ENCODE measurements at regions not wholly inside any gene's neighbourhood (a gene's known extent, or its start where the extent isn't known, plus 50 kb on each side); places are given as distances from the start of the nearest gene placed in this dataset.
"Not testable (repeated sequence)": the region's sequence is repeated elsewhere in the genome, so short reads cannot be mapped to it uniquely, and the experiment has no call there.

DNA sequence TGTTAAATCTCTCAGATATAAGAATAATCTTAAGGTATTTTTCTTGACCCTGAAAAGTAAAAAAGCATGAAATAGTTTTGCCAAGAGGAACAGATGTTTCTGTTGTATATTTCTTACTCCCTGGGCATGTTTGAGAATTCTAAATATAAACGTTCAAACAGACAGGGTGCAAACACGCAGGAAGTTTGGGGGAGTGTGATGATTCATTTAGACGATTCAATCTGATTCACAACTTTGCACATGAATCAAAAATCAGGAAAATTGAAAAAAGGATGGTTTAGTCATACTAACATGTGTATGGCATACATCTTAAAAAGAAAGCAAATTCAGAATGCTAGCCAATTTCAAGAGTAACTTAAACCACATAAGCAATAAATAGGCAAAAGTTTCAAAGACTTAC, 340.3 kb upstream of the GRID2 start:
- Mint-ChIP-seq H3K4me1 (no peaks in the 10 kb centered on the region), H3K27ac (no peak overlapping the region), H3K9me3 (peaks cover 0 to 11% (median 3%) of the 10 kb centered on the region in 9 donors), H3K4me3 (no peak overlapping the region), H3K36me3 (no peaks in the 10 kb centered on the region), H3K27me3 (no peaks in the 10 kb centered on the region)
- no peak for ATAC-seq
- POLR2A ChIA-PET, result no interaction called here
- DNase-seq, result no peak

DNA sequence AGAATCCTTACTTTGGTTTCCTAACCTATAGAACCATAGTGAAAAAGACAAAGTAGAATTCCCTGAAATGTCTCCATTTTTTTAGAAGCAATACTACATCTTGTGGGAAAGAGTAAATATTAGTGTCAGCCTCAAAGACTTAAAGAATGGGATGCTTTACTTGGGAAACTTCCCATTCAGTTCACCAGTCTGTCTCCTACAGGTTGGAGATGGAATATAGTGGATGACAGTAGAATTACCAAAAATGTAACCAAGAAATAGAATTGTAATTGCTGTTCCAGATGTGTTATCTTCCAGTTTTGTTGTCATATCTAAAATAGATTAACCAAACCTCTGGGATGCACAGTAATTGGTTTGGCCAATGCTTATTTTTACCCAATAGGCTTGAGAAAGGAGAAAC, 338.6 kb upstream of the GRID2 start:
- DNase-seq (no peak), ATAC-seq (no peak)
- Mint-ChIP-seq H3K4me1 (no peaks in the 10 kb centered on the region), H3K36me3 (no peaks in the 10 kb centered on the region), H3K9me3 (peaks cover 0 to 15% (median 5%) of the 10 kb centered on the region in 9 donors), H3K4me3 (no peak overlapping the region), H3K27me3 (no peaks in the 10 kb centered on the region), H3K27ac (no peak overlapping the region)
- POLR2A ChIA-PET, result no interaction called here

- POLR2A ChIA-PET, result no interaction called here
- H3K9me3 Mint-ChIP-seq, result peaks cover 1 to 33% (median 14%) of the 10 kb centered on the region in 9 donors
- peaks cover 0 to 2% (median 0%) of the 10 kb centered on the region in 3 donors for H3K36me3 Mint-ChIP-seq
- no peaks in the 10 kb centered on the region for H3K4me1 Mint-ChIP-seq
- H3K27me3 Mint-ChIP-seq, result no peaks in the 10 kb centered on the region
- DNase-seq (no peak), ATAC-seq (no peak)
- H3K4me3 Mint-ChIP-seq, result no peak overlapping the region
- no peak overlapping the region for H3K27ac Mint-ChIP-seq
Measured at GRCh38 chr4:91973479-91974153, 330.1 kb upstream of the GRID2 start.

- H3K4me3 Mint-ChIP-seq, result no peak overlapping the region
- H3K27ac Mint-ChIP-seq, result no peak overlapping the region
- no peaks in the 10 kb centered on the region for H3K4me1 Mint-ChIP-seq
- no peaks in the 10 kb centered on the region for H3K36me3 Mint-ChIP-seq
- no peak for DNase-seq
- no peaks in the 10 kb centered on the region for H3K27me3 Mint-ChIP-seq
- no peak for ATAC-seq
- H3K9me3 Mint-ChIP-seq, result peaks cover 0 to 10% (median 2%) of the 10 kb centered on the region in 9 donors
- POLR2A ChIA-PET, result no interaction called here
Measured at GRCh38 chr4:91984466-91984865, 319.3 kb upstream of the GRID2 start.

DNA sequence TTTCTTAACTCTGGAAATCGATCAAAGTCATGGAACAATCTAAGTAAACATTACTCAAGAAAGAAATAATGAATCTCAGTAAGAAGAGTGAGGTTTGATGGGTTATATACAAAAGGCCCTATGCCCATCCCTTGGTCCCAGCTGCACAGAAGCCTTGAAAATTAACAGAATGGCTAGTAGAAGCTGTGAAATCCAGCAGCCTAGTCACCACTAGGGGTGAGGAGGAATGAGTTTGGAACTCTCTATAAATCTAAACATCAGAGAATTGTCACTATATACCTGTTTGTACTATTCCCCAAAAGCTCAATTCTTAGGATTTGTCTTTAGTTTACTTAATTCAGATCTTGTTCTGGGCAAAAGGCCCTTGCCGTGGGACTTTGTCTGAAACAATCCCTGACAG, 313.9 kb upstream of the GRID2 start:
- no peak overlapping the region for H3K4me3 Mint-ChIP-seq
- H3K27ac Mint-ChIP-seq, result no peak overlapping the region

GRCh38 chr4:91990726-91991125, 313.0 kb upstream of the GRID2 start:
- H3K36me3 Mint-ChIP-seq, result no peaks in the 10 kb centered on the region
- no peak for ATAC-seq
- no peaks in the 10 kb centered on the region for H3K27me3 Mint-ChIP-seq
- POLR2A ChIA-PET, result no interaction called here
- H3K4me1 Mint-ChIP-seq, result no peaks in the 10 kb centered on the region
- peaks cover 0 to 14% (median 5%) of the 10 kb centered on the region in 9 donors for H3K9me3 Mint-ChIP-seq
- DNase-seq, result no peak
- no peak overlapping the region for H3K4me3 Mint-ChIP-seq
- H3K27ac Mint-ChIP-seq, result no peak overlapping the region

More for the DNA sequence above, 313.9 kb upstream of the GRID2 start:
- no peaks in the 10 kb centered on the region for H3K4me1 Mint-ChIP-seq
- ATAC-seq (no peak), DNase-seq (no peak)
- peaks cover 0 to 17% (median 8%) of the 10 kb centered on the region in 9 donors for H3K9me3 Mint-ChIP-seq
- H3K27me3 Mint-ChIP-seq, result no peaks in the 10 kb centered on the region
- no peaks in the 10 kb centered on the region for H3K36me3 Mint-ChIP-seq
- POLR2A ChIA-PET, result no interaction called here

- H3K4me3 Mint-ChIP-seq, result no peak overlapping the region
- POLR2A ChIA-PET, result no interaction called here
- no peak for ATAC-seq
Measured at GRCh38 chr4:91997045-91997444, 306.7 kb upstream of the GRID2 start.

DNA sequence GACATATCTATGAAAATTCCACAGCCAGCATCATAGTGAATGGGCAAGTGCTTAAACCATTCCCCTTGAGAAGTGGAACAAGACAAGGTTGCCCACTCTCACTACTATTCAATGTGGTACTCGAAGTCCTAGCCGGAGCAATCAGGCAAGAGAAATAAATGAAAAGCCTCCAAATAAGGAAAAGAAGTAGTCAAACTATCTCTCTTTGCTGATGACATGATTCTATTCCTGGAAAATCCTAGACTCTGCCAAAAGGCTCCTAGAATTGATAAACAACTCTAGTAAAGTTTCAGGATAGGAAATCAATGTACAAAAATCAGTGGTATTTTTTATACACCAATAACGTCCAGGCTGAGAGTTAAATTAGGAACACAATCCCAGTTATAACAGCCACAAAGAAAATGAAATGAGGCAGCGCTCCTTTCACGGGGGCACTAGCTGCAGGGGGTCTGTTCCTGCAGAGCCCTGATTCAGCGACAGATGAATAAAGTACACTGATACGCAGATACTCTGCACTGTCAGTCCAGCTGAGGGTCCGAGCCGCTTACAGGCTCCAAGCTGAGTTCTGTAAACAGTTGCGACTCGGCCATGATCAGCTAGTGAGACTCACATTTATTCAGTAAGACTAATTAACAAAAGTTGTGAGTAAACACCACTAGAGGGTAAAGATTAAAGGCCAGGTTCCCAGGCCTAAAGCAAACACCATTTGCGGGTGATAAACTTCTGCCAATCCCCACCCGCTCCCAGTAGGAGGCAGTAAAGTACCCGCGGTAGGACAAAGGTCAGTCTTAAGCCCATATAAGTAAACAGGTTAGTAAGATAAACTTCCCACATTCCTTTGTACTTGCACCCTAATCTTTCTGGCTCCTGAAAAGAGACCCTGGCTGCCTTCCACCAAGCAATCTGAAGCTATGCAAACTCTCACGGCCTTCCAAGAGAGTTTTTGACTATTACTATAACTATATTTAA, 290.6 kb upstream of the GRID2 start:
- Mint-ChIP-seq H3K36me3 (no peaks in the 10 kb centered on the region), H3K4me3 (no peak overlapping the region), H3K27ac (no peak overlapping the region), H3K9me3 (peaks cover 0 to 20% (median 4%) of the 10 kb centered on the region in 9 donors), H3K27me3 (no peaks in the 10 kb centered on the region), H3K4me1 (no peaks in the 10 kb centered on the region)
- ATAC-seq (no peak), DNase-seq (no peak)
- POLR2A ChIA-PET, result no interaction called here

More at GRCh38 chr4:91997045-91997444, 306.7 kb upstream of the GRID2 start:
- no peaks in the 10 kb centered on the region for H3K27me3 Mint-ChIP-seq
- no peak overlapping the region for H3K27ac Mint-ChIP-seq
- peaks cover 0 to 8% (median 2%) of the 10 kb centered on the region in 9 donors for H3K9me3 Mint-ChIP-seq
- DNase-seq, result no peak
- H3K36me3 Mint-ChIP-seq, result no peaks in the 10 kb centered on the region
- H3K4me1 Mint-ChIP-seq, result no peaks in the 10 kb centered on the region

DNA sequence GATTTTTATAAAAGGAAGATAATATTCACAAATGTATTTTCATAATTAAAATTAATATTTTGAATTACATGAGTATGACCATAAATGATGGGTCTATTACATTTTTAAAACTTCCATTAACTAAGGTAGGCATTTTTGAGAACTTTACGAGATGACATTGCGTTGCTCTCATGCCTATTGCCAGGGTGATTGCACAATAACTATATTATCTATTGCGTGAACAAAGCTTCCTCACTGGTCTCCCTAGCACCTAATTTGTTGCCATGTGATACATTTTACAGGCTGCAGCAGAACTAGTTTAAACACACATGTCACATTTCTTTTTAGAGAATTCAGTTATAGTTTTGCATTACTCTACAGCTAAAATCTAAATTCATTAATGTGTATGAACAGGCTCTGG, 289.7 kb upstream of the GRID2 start:
- no peaks in the 10 kb centered on the region for H3K4me1 Mint-ChIP-seq
- peaks cover 0 to 20% (median 4%) of the 10 kb centered on the region in 9 donors for H3K9me3 Mint-ChIP-seq
- ATAC-seq (no peak), DNase-seq (no peak)
- no peaks in the 10 kb centered on the region for H3K36me3 Mint-ChIP-seq
- no peak overlapping the region for H3K4me3 Mint-ChIP-seq
- no peaks in the 10 kb centered on the region for H3K27me3 Mint-ChIP-seq
- POLR2A ChIA-PET, result no interaction called here
- no peak overlapping the region for H3K27ac Mint-ChIP-seq

DNA sequence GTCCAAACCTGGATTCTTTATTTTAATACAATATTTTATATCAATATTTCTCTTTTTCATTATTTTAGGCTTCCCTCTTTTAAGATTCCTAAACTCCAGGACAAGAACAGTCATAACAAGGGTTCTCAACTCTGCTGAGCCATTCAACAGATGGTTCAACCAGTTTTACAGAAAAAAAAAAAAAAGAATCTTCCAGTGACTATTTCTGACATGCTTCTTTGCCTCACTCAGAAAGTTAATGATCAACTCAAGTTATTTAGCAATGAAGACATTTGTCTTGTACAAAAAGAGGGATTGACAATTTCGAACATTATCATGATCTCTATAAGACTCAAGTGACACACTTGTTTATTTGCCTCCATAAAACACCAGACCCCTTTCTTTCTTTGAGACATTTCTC, 282.6 kb upstream of the GRID2 start:
- Mint-ChIP-seq H3K4me3 (no peak overlapping the region), H3K36me3 (no peaks in the 10 kb centered on the region), H3K9me3 (peaks cover 4 to 19% (median 10%) of the 10 kb centered on the region in 9 donors), H3K27ac (no peak overlapping the region), H3K4me1 (no peaks in the 10 kb centered on the region), H3K27me3 (no peaks in the 10 kb centered on the region)
- DNase-seq (no peak), ATAC-seq (no peak)
- POLR2A ChIA-PET, result no interaction called here

GRCh38 chr4:92021788-92022187, 282.0 kb upstream of the GRID2 start:
- peaks cover 4 to 19% (median 10%) of the 10 kb centered on the region in 9 donors for H3K9me3 Mint-ChIP-seq
- ATAC-seq (no peak), DNase-seq (no peak)
- H3K36me3 Mint-ChIP-seq, result no peaks in the 10 kb centered on the region
- H3K4me3 Mint-ChIP-seq, result no peak overlapping the region
- no peaks in the 10 kb centered on the region for H3K27me3 Mint-ChIP-seq
- POLR2A ChIA-PET, result no interaction called here
- H3K27ac Mint-ChIP-seq, result no peak overlapping the region
- H3K4me1 Mint-ChIP-seq, result no peaks in the 10 kb centered on the region

DNA sequence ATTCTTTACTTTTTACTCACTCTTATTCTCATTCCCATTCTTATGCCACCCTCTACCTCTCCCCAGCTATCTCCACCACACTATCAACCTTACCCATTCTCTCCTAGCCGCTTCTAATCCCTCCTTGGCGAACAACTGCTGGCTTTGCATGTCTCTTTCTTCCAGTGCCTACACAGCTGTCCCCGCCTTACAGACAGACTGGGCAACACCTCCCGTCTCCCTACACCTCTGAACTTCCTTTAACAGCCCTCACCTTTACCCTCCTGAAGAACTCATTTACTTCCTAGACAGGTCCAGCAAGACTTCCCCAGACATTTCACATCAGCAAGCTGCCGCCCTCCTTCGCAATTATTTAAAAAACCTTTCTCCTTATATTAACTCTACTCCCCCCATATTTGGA, 274.9 kb upstream of the GRID2 start:
- ATAC-seq, H3K4me1 Mint-ChIP-seq, H3K27ac Mint-ChIP-seq, H3K27me3 Mint-ChIP-seq, H3K9me3 Mint-ChIP-seq, POLR2A ChIA-PET, DNase-seq, H3K36me3 Mint-ChIP-seq, H3K4me3 Mint-ChIP-seq: not testable (repeated sequence)

DNA sequence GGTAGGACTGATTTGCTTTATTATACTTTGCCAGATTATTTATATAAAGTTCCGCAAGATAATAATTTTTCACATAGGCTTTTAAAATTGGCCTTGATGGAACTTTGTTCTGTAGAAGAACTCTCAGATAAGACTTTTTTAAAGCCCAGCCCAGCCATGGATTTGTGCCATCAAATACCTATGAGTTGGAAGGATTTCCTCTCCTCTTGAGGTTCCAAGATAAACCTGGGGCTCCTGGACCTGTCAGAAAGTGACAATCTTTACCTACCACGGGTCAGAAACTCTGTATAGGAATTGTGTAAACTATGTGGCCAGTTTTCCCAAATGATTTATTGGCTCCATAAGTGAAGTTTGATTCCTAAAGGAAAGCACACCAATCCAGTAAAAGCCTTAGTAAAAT, 271.9 kb upstream of the GRID2 start:
- no peaks in the 10 kb centered on the region for H3K4me1 Mint-ChIP-seq
- no peak overlapping the region for H3K4me3 Mint-ChIP-seq
- H3K9me3 Mint-ChIP-seq, result peaks cover 0 to 7% (median 0%) of the 10 kb centered on the region in 9 donors
- ATAC-seq (no peak), DNase-seq (no peak)
- no peaks in the 10 kb centered on the region for H3K36me3 Mint-ChIP-seq
- POLR2A ChIA-PET, result no interaction called here
- H3K27me3 Mint-ChIP-seq, result no peaks in the 10 kb centered on the region
- no peak overlapping the region for H3K27ac Mint-ChIP-seq
